Osteoblast (primary cell): ENCODE measurements at regions not wholly inside any gene's neighbourhood (a gene's known extent, or its start where the extent isn't known, plus 50 kb on each side); places are given as distances from the start of the nearest gene placed in this dataset.

Experiments used
- DNase-seq: peaks from one replicate; pipeline ENCODE4 v3.0.0; 2011; ENCODE audit warnings: low spot score, mixed read lengths; ENCODE audit not compliant: insufficient read length; ENCODE audit errors: missing footprints
- H2AFZ ChIP-seq: 2 replicates; pipeline ENCODE4 v1.6.0; 2011; ENCODE audit warnings: mild to moderate bottlenecking, low read length
- H3K27ac ChIP-seq: 2 replicates; pipeline ENCODE4 v1.5.1; 2011; ENCODE audit warnings: mild to moderate bottlenecking, low read depth, low read length, moderate library complexity
- H3K27me3 ChIP-seq: 2 replicates; pipeline ENCODE4 v1.6.0; 2012; ENCODE audit warnings: mild to moderate bottlenecking, control low read depth, inconsistent platforms, low read length, moderate library complexity; ENCODE audit not compliant: insufficient read depth
- H3K36me3 ChIP-seq: 2 replicates; pipeline ENCODE4 v1.5.1; 2011; ENCODE audit warnings: mild to moderate bottlenecking, low read length, control low read depth, moderate library complexity; ENCODE audit not compliant: insufficient read depth
- H3K4me1 ChIP-seq: 2 replicates; pipeline ENCODE4 v1.5.1; 2011; ENCODE audit warnings: mild to moderate bottlenecking, low read length, control low read depth, moderate library complexity; ENCODE audit not compliant: insufficient read depth
- H3K4me2 ChIP-seq: 2 replicates; pipeline ENCODE4 v1.6.0; 2011; ENCODE audit warnings: mild to moderate bottlenecking, low read length; ENCODE audit not compliant: insufficient read depth
- H3K4me3 ChIP-seq: fragments of 200-600 bp; sonication (generic); 3 replicates; pipeline ENCODE4 v1.5.1; 2012; ENCODE audit warnings: mild to moderate bottlenecking, low read length, inconsistent platforms; ENCODE audit not compliant: insufficient read depth
- H3K79me2 ChIP-seq: 2 replicates; pipeline ENCODE4 v1.6.0; 2012; ENCODE audit warnings: mild to moderate bottlenecking, low read length, control low read depth, inconsistent platforms; ENCODE audit not compliant: insufficient read depth
- H3K9me3 ChIP-seq: 2 replicates; pipeline ENCODE4 v1.5.1; 2011; ENCODE audit warnings: low read depth, low read length, control low read depth
- H4K20me1 ChIP-seq: 2 replicates; pipeline ENCODE4 v1.6.0; 2012; ENCODE audit warnings: mild to moderate bottlenecking, low read length, control low read depth; ENCODE audit not compliant: insufficient read depth
- CTCF ChIP-seq: IDR thresholded peaks from 2 replicates; pipeline ENCODE4 v1.5.1; 2011; ENCODE audit warnings: mild to moderate bottlenecking, low read depth, low read length, moderate library complexity; ENCODE audit errors: extremely low read depth

- no peaks in the 10 kb centered on the region for H3K36me3 ChIP-seq
- H3K27ac ChIP-seq: no peak overlapping the region
- no peak for DNase-seq
- no peaks in the 10 kb centered on the region for H3K79me2 ChIP-seq
- no peak overlapping the region for H3K4me2 ChIP-seq
- H3K4me1 ChIP-seq: no peaks in the 10 kb centered on the region
- no peak overlapping the region for H3K4me3 ChIP-seq
- no peaks in the 10 kb centered on the region for H4K20me1 ChIP-seq
- no peak for TF ChIP-seq CTCF
- H2AFZ ChIP-seq: no peak overlapping the region
- peaks cover 1% of the 10 kb centered on the region for H3K9me3 ChIP-seq
- H3K27me3 ChIP-seq: no peaks in the 10 kb centered on the region
Measured at GRCh38 chr14:98437113-98437512, 834.9 kb downstream of the BCL11B start.

DNA sequence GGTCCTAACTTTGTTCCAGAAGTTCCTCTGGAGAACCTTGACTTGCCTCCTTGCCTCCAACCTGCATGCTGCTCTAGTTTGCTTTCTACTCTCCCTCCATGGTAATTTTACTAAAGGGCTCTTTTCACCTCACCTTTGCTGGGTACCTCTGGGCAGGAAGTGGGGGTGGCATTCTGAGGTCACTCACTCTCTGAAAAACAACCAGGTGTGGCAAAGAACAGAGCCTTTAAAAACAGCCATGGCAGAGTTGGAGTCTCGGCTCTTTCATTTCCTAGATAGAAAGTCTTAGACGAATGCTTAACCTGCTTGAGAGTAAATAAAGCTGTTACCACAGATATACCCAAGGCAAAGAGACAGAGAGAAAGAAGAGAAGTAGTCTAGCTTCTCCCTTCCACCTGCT, 827.9 kb downstream of the BCL11B start:
- Histone ChIP-seq H3K4me2 (no peak overlapping the region), H2AFZ (no peak overlapping the region), H3K4me1 (no peaks in the 10 kb centered on the region), H3K9me3 (peaks cover 4% of the 10 kb centered on the region), H3K27ac (no peak overlapping the region), H3K36me3 (no peaks in the 10 kb centered on the region), H4K20me1 (no peaks in the 10 kb centered on the region), H3K4me3 (no peak overlapping the region), H3K27me3 (no peaks in the 10 kb centered on the region), H3K79me2 (no peaks in the 10 kb centered on the region)
- TF ChIP-seq CTCF: no peak
- no peak for DNase-seq

- Histone ChIP-seq H3K27me3 (no peaks in the 10 kb centered on the region), H3K79me2 (no peaks in the 10 kb centered on the region), H3K4me2 (no peak overlapping the region), H3K4me1 (no peaks in the 10 kb centered on the region), H3K36me3 (no peaks in the 10 kb centered on the region), H3K27ac (no peak overlapping the region), H2AFZ (no peak overlapping the region), H3K4me3 (no peak overlapping the region), H4K20me1 (no peaks in the 10 kb centered on the region), H3K9me3 (peaks cover 4% of the 10 kb centered on the region)
- DNase-seq: no peak
- no peak for TF ChIP-seq CTCF
Measured at GRCh38 chr14:98445718-98446117, 826.3 kb downstream of the BCL11B start.

DNA sequence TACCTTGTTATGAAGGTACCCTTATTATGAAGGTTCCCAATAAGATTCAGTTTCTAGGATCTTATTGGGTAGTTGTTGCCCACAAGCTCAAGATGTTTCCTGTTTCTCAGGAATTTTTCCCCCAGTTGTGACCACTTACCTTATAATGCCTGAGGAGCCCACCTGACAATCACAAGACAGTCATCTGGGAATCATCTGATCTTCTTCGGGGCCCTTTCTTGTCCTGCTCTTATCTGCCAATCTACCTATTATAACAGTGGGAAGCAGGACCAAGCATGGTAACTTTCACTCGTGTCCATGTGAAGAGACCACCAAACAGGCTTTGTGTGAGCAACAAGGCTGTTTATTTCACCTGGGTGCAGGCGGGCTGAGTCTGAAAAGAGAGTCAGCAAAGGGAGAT, 825.5 kb downstream of the BCL11B start:
- no peak for DNase-seq
- H3K9me3 ChIP-seq: peaks cover 4% of the 10 kb centered on the region
- no peak overlapping the region for H2AFZ ChIP-seq
- H3K36me3 ChIP-seq: no peaks in the 10 kb centered on the region
- H3K4me1 ChIP-seq: no peaks in the 10 kb centered on the region
- no peak overlapping the region for H3K4me2 ChIP-seq
- no peak overlapping the region for H3K27ac ChIP-seq
- TF ChIP-seq CTCF: no peak
- no peaks in the 10 kb centered on the region for H4K20me1 ChIP-seq
- no peak overlapping the region for H3K4me3 ChIP-seq
- no peaks in the 10 kb centered on the region for H3K27me3 ChIP-seq
- H3K79me2 ChIP-seq: no peaks in the 10 kb centered on the region
